Central memory CD8-positive, alpha-beta T cell (primary cell): ENCODE measurements at regions not wholly inside any gene's neighbourhood (a gene's known extent, or its start where the extent isn't known, plus 50 kb on each side); places are given as distances from the start of the nearest gene placed in this dataset.
"Not testable (repeated sequence)": the region's sequence is repeated elsewhere in the genome, so short reads cannot be mapped to it uniquely, and the experiment has no call there.

ENCODE experiments used
- ATAC-seq: fragments of 150-1000 bp; cut with Tn5 transposase; replicated peaks from 2 replicates; pipeline ENCODE4 v1.10.0; 2022; ENCODE audit warnings: mild to moderate bottlenecking, moderate FRiP score, moderate number of reproducible peaks; ENCODE audit not compliant: poor library complexity, severe bottlenecking; ENCODE audit errors: extremely low read depth
- DNase-seq, 2 donors: peaks; one replicate each; pipeline ENCODE4 v3.0.0; 2021; ENCODE audit warnings: low spot score in 2 of 2
- H3K27ac Mint-ChIP-seq: one replicate; pipeline ENCODE4 v1.8.0; 2022; ENCODE audit warnings: low read depth, mild to moderate bottlenecking, moderate library complexity, mixed read lengths
- H3K27me3 Mint-ChIP-seq: one replicate; pipeline ENCODE4 v1.8.0; 2022; ENCODE audit warnings: mixed read lengths
- H3K36me3 Mint-ChIP-seq: one replicate; pipeline ENCODE4 v1.8.0; 2022; ENCODE audit warnings: mild to moderate bottlenecking, moderate library complexity, mixed read lengths; ENCODE audit not compliant: insufficient read depth
- H3K4me1 Mint-ChIP-seq: one replicate; pipeline ENCODE4 v1.8.0; 2022; ENCODE audit warnings: mixed read lengths
- H3K4me3 Mint-ChIP-seq: one replicate; pipeline ENCODE4 v1.8.0; 2022; ENCODE audit warnings: mild to moderate bottlenecking, moderate library complexity, mixed read lengths
- H3K9me3 Mint-ChIP-seq: one replicate; pipeline ENCODE4 v1.8.0; 2022; ENCODE audit warnings: mixed read lengths

- DNase-seq (no peak), ATAC-seq (no peak)
- peaks cover 27% of the 10 kb centered on the region for H3K9me3 Mint-ChIP-seq
- no peak overlapping the region for H3K27ac Mint-ChIP-seq
- H3K27me3 Mint-ChIP-seq, result no peaks in the 10 kb centered on the region
- no peaks in the 10 kb centered on the region for H3K36me3 Mint-ChIP-seq
- H3K4me3 Mint-ChIP-seq, result no peak overlapping the region
- no peaks in the 10 kb centered on the region for H3K4me1 Mint-ChIP-seq
Measured at GRCh38 chr3:21954709-21955108, 203.7 kb upstream of the ZNF385D start.

- H3K9me3 Mint-ChIP-seq, result peaks cover 23% of the 10 kb centered on the region
- no peaks in the 10 kb centered on the region for H3K27me3 Mint-ChIP-seq
- H3K36me3 Mint-ChIP-seq, result no peaks in the 10 kb centered on the region
- H3K4me3 Mint-ChIP-seq, result no peak overlapping the region
- no peak for ATAC-seq
- no peak for DNase-seq
- no peaks in the 10 kb centered on the region for H3K4me1 Mint-ChIP-seq
- H3K27ac Mint-ChIP-seq, result no peak overlapping the region
Measured at GRCh38 chr3:21955406-21955805, 204.4 kb upstream of the ZNF385D start.

- no peaks in the 10 kb centered on the region for H3K36me3 Mint-ChIP-seq
- H3K27me3 Mint-ChIP-seq, result no peaks in the 10 kb centered on the region
- H3K9me3 Mint-ChIP-seq, result peaks cover 20% of the 10 kb centered on the region
- ATAC-seq (no peak), DNase-seq (no peak)
- no peaks in the 10 kb centered on the region for H3K4me1 Mint-ChIP-seq
- H3K4me3 Mint-ChIP-seq, result no peak overlapping the region
- no peak overlapping the region for H3K27ac Mint-ChIP-seq
Measured at GRCh38 chr3:21960033-21960432, 209.0 kb upstream of the ZNF385D start.

- H3K4me3 Mint-ChIP-seq, result no peak overlapping the region
- DNase-seq, result no peak
- peaks cover 14% of the 10 kb centered on the region for H3K9me3 Mint-ChIP-seq
- H3K27ac Mint-ChIP-seq, result no peak overlapping the region
- ATAC-seq, result no peak
- H3K36me3 Mint-ChIP-seq, result no peaks in the 10 kb centered on the region
- no peaks in the 10 kb centered on the region for H3K4me1 Mint-ChIP-seq
- no peaks in the 10 kb centered on the region for H3K27me3 Mint-ChIP-seq
Measured at GRCh38 chr3:21962456-21962855, 211.4 kb upstream of the ZNF385D start.

GRCh38 chr3:21966457-21966856 is 215.4 kb upstream of the ZNF385D start:
- H3K27me3 Mint-ChIP-seq, H3K27ac Mint-ChIP-seq, H3K4me3 Mint-ChIP-seq, DNase-seq, ATAC-seq, H3K36me3 Mint-ChIP-seq, H3K4me1 Mint-ChIP-seq: not testable (repeated sequence)
- H3K9me3 Mint-ChIP-seq, result peaks cover 20% of the 10 kb centered on the region

- no peaks in the 10 kb centered on the region for H3K27me3 Mint-ChIP-seq
- no peaks in the 10 kb centered on the region for H3K36me3 Mint-ChIP-seq
- DNase-seq (no peak), ATAC-seq (no peak)
- peaks cover 19% of the 10 kb centered on the region for H3K9me3 Mint-ChIP-seq
- H3K4me3 Mint-ChIP-seq, result no peak overlapping the region
- H3K27ac Mint-ChIP-seq, result no peak overlapping the region
- no peaks in the 10 kb centered on the region for H3K4me1 Mint-ChIP-seq
Measured at GRCh38 chr3:21979706-21980105, 228.7 kb upstream of the ZNF385D start.

- no peak overlapping the region for H3K4me3 Mint-ChIP-seq
- H3K4me1 Mint-ChIP-seq, result no peaks in the 10 kb centered on the region
- no peaks in the 10 kb centered on the region for H3K27me3 Mint-ChIP-seq
Measured at GRCh38 chr3:21989341-21990042, 238.5 kb upstream of the ZNF385D start.

GRCh38 chr3:21991061-21991460 is 240.1 kb upstream of the ZNF385D start:
- no peak overlapping the region for H3K27ac Mint-ChIP-seq
- DNase-seq, result no peak
- no peaks in the 10 kb centered on the region for H3K36me3 Mint-ChIP-seq
- no peak overlapping the region for H3K4me3 Mint-ChIP-seq
- ATAC-seq, result no peak
- no peaks in the 10 kb centered on the region for H3K27me3 Mint-ChIP-seq
- peaks cover 6% of the 10 kb centered on the region for H3K9me3 Mint-ChIP-seq
- no peaks in the 10 kb centered on the region for H3K4me1 Mint-ChIP-seq

More at GRCh38 chr3:21989341-21990042, 238.5 kb upstream of the ZNF385D start:
- peaks cover 6% of the 10 kb centered on the region for H3K9me3 Mint-ChIP-seq
- H3K36me3 Mint-ChIP-seq, result no peaks in the 10 kb centered on the region
- ATAC-seq, result no peak
- H3K27ac Mint-ChIP-seq, result no peak overlapping the region
- DNase-seq, result no peak

- H3K4me3 Mint-ChIP-seq, result no peak overlapping the region
- H3K9me3 Mint-ChIP-seq, result peaks cover 6% of the 10 kb centered on the region
- no peak for ATAC-seq
- no peak for DNase-seq
- peaks cover 3% of the 10 kb centered on the region for H3K36me3 Mint-ChIP-seq
- H3K27me3 Mint-ChIP-seq, result no peaks in the 10 kb centered on the region
- H3K27ac Mint-ChIP-seq, result no peak overlapping the region
- H3K4me1 Mint-ChIP-seq, result no peaks in the 10 kb centered on the region
Measured at GRCh38 chr3:21995079-21995607, 244.1 kb upstream of the ZNF385D start.

- ATAC-seq, result no peak
- DNase-seq, result no peak
- H3K36me3 Mint-ChIP-seq, result no peaks in the 10 kb centered on the region
- no peak overlapping the region for H3K27ac Mint-ChIP-seq
- H3K27me3 Mint-ChIP-seq, result no peaks in the 10 kb centered on the region
- no peaks in the 10 kb centered on the region for H3K4me1 Mint-ChIP-seq
- no peak overlapping the region for H3K4me3 Mint-ChIP-seq
- H3K9me3 Mint-ChIP-seq, result peaks cover 6% of the 10 kb centered on the region
Measured at GRCh38 chr3:22007368-22007767, 256.4 kb upstream of the ZNF385D start.

- Mint-ChIP-seq H3K27ac (no peak overlapping the region), H3K4me1 (no peaks in the 10 kb centered on the region), H3K4me3 (no peak overlapping the region), H3K36me3 (no peaks in the 10 kb centered on the region), H3K9me3 (peaks cover 18% of the 10 kb centered on the region), H3K27me3 (no peaks in the 10 kb centered on the region)
- ATAC-seq, result no peak
- no peak for DNase-seq
Measured at GRCh38 chr3:22010997-22011396, 260.0 kb upstream of the ZNF385D start.

- Mint-ChIP-seq H3K27me3 (no peaks in the 10 kb centered on the region), H3K4me3 (no peak overlapping the region), H3K36me3 (no peaks in the 10 kb centered on the region), H3K9me3 (peaks cover 18% of the 10 kb centered on the region), H3K4me1 (no peaks in the 10 kb centered on the region), H3K27ac (no peak overlapping the region)
- DNase-seq, result no peak
- no peak for ATAC-seq
Measured at GRCh38 chr3:22012471-22012870, 261.5 kb upstream of the ZNF385D start.

GRCh38 chr3:22013641-22014040 is 262.6 kb upstream of the ZNF385D start:
- ATAC-seq, result no peak

More at GRCh38 chr3:22013641-22014040, 262.6 kb upstream of the ZNF385D start:
- no peak overlapping the region for H3K4me3 Mint-ChIP-seq
- no peaks in the 10 kb centered on the region for H3K27me3 Mint-ChIP-seq
- no peak for DNase-seq
- H3K4me1 Mint-ChIP-seq, result no peaks in the 10 kb centered on the region
- peaks cover 18% of the 10 kb centered on the region for H3K9me3 Mint-ChIP-seq
- H3K27ac Mint-ChIP-seq, result no peak overlapping the region
- no peaks in the 10 kb centered on the region for H3K36me3 Mint-ChIP-seq
